IMR-90 (cell line): ENCODE measurements at regions not wholly inside any gene's neighbourhood (a gene's known extent, or its start where the extent isn't known, plus 50 kb on each side); places are given as distances from the start of the nearest gene placed in this dataset.
A peak's percentile ranks its signal among the peaks of the same experiment; 100 is the strongest.

Experiments
- ATAC-seq: fragments of 200-7000 bp; cut with Tn5 transposase; 2 replicates; pipeline ENCODE4 v1.9.1; 2020; ENCODE audit warnings: low read depth, mild to moderate bottlenecking, moderate library complexity
- BruUV-seq: library from RNA; stranded (reverse); fragments of 400-500 nt; replicated peaks from 2 replicates; lab custom pipeline; 2021; lab: Mats Ljungman, UMichigan
- CTCF ChIA-PET: fragments of 300-600 bp; formaldehyde crosslinking; extraction: SDS; loops from one replicate; lab custom pipeline; 2021; ENCODE audit warnings: antibody characterized with exemption; lab: Yijun Ruan, JAX
- POLR2A ChIA-PET: fragments of 300-600 bp; sonication (Branson Sonifier 250); formaldehyde crosslinking; loops from one replicate; lab custom pipeline; 2022; ENCODE audit warnings: antibody characterized with exemption; ENCODE audit not compliant: unreplicated experiment; lab: Charles Lee
- DNase-seq: peaks from one replicate; pipeline ENCODE4 v3.0.0; 2013
- H2AFZ ChIP-seq: replicated peaks from 2 replicates; pipeline ENCODE3; 2013; ENCODE audit warnings: low read length, mild to moderate bottlenecking; ENCODE audit not compliant: poor library complexity
- H2AK5ac ChIP-seq: 2 replicates; pipeline ENCODE4 v1.6.1; 2013; ENCODE audit warnings: low read depth, low read length, inconsistent platforms
- H2AK9ac ChIP-seq: replicated peaks from 2 replicates; pipeline ENCODE3; 2013; ENCODE audit warnings: mild to moderate bottlenecking, low read depth, low read length, moderate library complexity; ENCODE audit not compliant: poor library complexity
- H2BK120ac ChIP-seq: 2 replicates; pipeline ENCODE4 v1.6.1; 2013; ENCODE audit warnings: low read depth, low read length, inconsistent platforms
- H2BK15ac ChIP-seq: 3 replicates; pipeline ENCODE4 v1.6.1; 2013; ENCODE audit warnings: low read depth, low read length, inconsistent platforms
- H2BK20ac ChIP-seq: 2 replicates; pipeline ENCODE4 v1.6.1; 2013; ENCODE audit warnings: low read depth, mild to moderate bottlenecking, inconsistent platforms, low read length, moderate library complexity
- H2BK5ac ChIP-seq: 2 replicates; pipeline ENCODE4 v1.6.1; 2013; ENCODE audit warnings: mild to moderate bottlenecking, low read depth, low read length, inconsistent platforms; ENCODE audit not compliant: poor library complexity, severe bottlenecking
- H3K14ac ChIP-seq: replicated peaks from 2 replicates; pipeline ENCODE4 v1.6.1; 2013; ENCODE audit warnings: low read depth, low read length, inconsistent platforms
- H3K18ac ChIP-seq: 2 replicates; pipeline ENCODE4 v1.6.1; 2013; ENCODE audit warnings: low read depth, low read length, control low read depth
- H3K23ac ChIP-seq: 2 replicates; pipeline ENCODE4 v1.6.1; 2013; ENCODE audit warnings: low read depth, low read length, inconsistent platforms
- H3K27ac ChIP-seq: 2 replicates; pipeline ENCODE4 v1.5.1; 2013; ENCODE audit warnings: mild to moderate bottlenecking, control low read depth, low read length; ENCODE audit not compliant: insufficient read depth
- H3K27me3 ChIP-seq: 2 replicates; pipeline ENCODE4 v1.6.1; 2013; ENCODE audit warnings: low read length; ENCODE audit not compliant: control insufficient read depth, insufficient read depth
- H3K36me3 ChIP-seq: 2 replicates; pipeline ENCODE4 v1.6.1; 2013; ENCODE audit warnings: low read length, mixed read lengths; ENCODE audit not compliant: control insufficient read depth, insufficient read depth
- H3K4ac ChIP-seq: 2 replicates; pipeline ENCODE4 v1.6.1; 2013; ENCODE audit warnings: low read depth, low read length, inconsistent platforms
- H3K4me1 ChIP-seq: 2 replicates; pipeline ENCODE4 v1.6.1; 2013; ENCODE audit warnings: low read length, mixed read lengths; ENCODE audit not compliant: control insufficient read depth, insufficient read depth
- H3K4me2 ChIP-seq: 2 replicates; pipeline ENCODE4 v1.6.1; 2013; ENCODE audit warnings: low read depth, mild to moderate bottlenecking, control low read depth, low read length, moderate library complexity
- H3K4me3 ChIP-seq: 2 replicates; pipeline ENCODE4 v1.5.1; 2013; ENCODE audit warnings: low read depth, mild to moderate bottlenecking, control low read depth, low read length, moderate library complexity; ENCODE audit not compliant: insufficient read depth
- H3K56ac ChIP-seq: 2 replicates; pipeline ENCODE4 v1.6.1; 2013; ENCODE audit warnings: low read length, inconsistent platforms; ENCODE audit not compliant: insufficient read depth; ENCODE audit errors: extremely low read depth
- H3K79me1 ChIP-seq, 2 experiments: 2 replicates each; pipeline ENCODE4 v1.6.1; 2013; ENCODE audit warnings: low read length in 2 of 2, inconsistent platforms in 1 of 2, low read depth in 1 of 2
- H3K9ac ChIP-seq: 2 replicates; pipeline ENCODE4 v1.6.1; 2013; ENCODE audit warnings: low read depth, low read length, control low read depth
- H3K9me1 ChIP-seq: 2 replicates; pipeline ENCODE4 v1.6.1; 2013; ENCODE audit warnings: low read length, inconsistent platforms; ENCODE audit not compliant: insufficient read depth
- H3K9me3 ChIP-seq: 2 replicates; pipeline ENCODE4 v1.6.1; 2013; ENCODE audit warnings: low read length; ENCODE audit not compliant: control insufficient read depth, insufficient read depth
- H4K20me1 ChIP-seq: 2 replicates; pipeline ENCODE4 v1.6.1; 2013; ENCODE audit warnings: low read length, inconsistent platforms; ENCODE audit not compliant: insufficient read depth
- H4K5ac ChIP-seq: 2 replicates; pipeline ENCODE4 v1.6.1; 2013; ENCODE audit warnings: mild to moderate bottlenecking, low read depth, low read length, control low read depth
- H4K8ac ChIP-seq, 2 experiments: 2 replicates each; pipeline ENCODE4 v1.6.1; 2013; ENCODE audit warnings: low read depth in 2 of 2, low read length in 2 of 2, control low read depth in 1 of 2, inconsistent platforms in 1 of 2
- H4K91ac ChIP-seq: 2 replicates; pipeline ENCODE4 v1.6.1; 2013; ENCODE audit warnings: low read depth, low read length, inconsistent platforms; ENCODE audit not compliant: insufficient read depth
- CTCF ChIP-seq: conservative IDR thresholded peaks from 2 replicates; pipeline ENCODE4 v1.5.1; 2012; ENCODE audit warnings: mild to moderate bottlenecking, low read depth, low read length, improper control_type of control experiment
- POLR2A ChIP-seq: IDR thresholded peaks from 2 replicates; pipeline ENCODE4 v1.6.1; 2012; ENCODE audit warnings: mild to moderate bottlenecking, low read depth, low read length
- RFX5 ChIP-seq: IDR thresholded peaks from 2 replicates; pipeline ENCODE4 v1.8.0; 2012; ENCODE audit warnings: low read depth, mild to moderate bottlenecking, low read length, moderate library complexity
- USF2 ChIP-seq: fragments of 150-350 bp; IDR thresholded peaks from 2 replicates; pipeline ENCODE4 v1.6.1; 2017; ENCODE audit warnings: mild to moderate bottlenecking, antibody characterized with exemption, low read length, low read depth
- WGBS, 2 experiments: methylation state at CpG; one replicate each; pipeline versions ENCODE4 v1.1.5 to v1.1.7; 2013; ENCODE audit warnings: missing lambda C conversion rate in 2 of 2; ENCODE audit not compliant: insufficient read length in 1 of 2; ENCODE audit errors: extremely low coverage in 2 of 2; 5-methylcytosine and 5-hydroxymethylcytosine counted together
- dilution Hi-C: fragments of 300-500 bp; cut with HindIII; formaldehyde crosslinking; loops from one replicate; pipeline ENCODE4 v1.14.3; 2018; ENCODE audit warnings: low sequenced_read_pairs; ENCODE audit not compliant: unreplicated experiment
- in situ Hi-C: fragments of 300-500 bp; cut with MboI; formaldehyde crosslinking; loops from 3 replicates; pipeline ENCODE4 v1.14.3; 2019; ENCODE audit warnings: low sequenced_read_pairs, inconsistent platforms, mixed read lengths
- intact Hi-C: fragments of 100-400 bp; cut with micrococcal nuclease; formaldehyde crosslinking; loops from 2 replicates; pipeline ENCODE4 v1.10.0; 2022

GRCh38 chr12:28938056-28938455 is 211.0 kb upstream of the FAR2 start:
- Histone ChIP-seq H2BK20ac (no peak overlapping the region), H4K5ac (peak overlapping the region; percentile 64; the same call in 1 of the 2 replicates), H4K8ac (peak overlapping the region in 1 of 2 experiments; percentile 48; a peak in 1 of 4 replicates), H2BK5ac (no peak overlapping the region), H3K27me3 (no peaks in the 10 kb centered on the region), H4K20me1 (no peaks in the 10 kb centered on the region), H2AFZ (no peak overlapping the region), H3K23ac (no peak overlapping the region), H3K14ac (no peak overlapping the region), H3K9ac (no peak overlapping the region), H4K91ac (no peak overlapping the region; the same call in 1 of the 2 replicates), H3K27ac (no peak overlapping the region), H3K18ac (peak overlapping the region; percentile 84; the same call in 1 of the 2 replicates), H3K79me1 (no peaks in the 10 kb centered on the region), H2AK5ac (no peak overlapping the region), H2BK15ac (no peak overlapping the region), H2BK120ac (no peak overlapping the region), H3K4me2 (no peak overlapping the region), H3K9me3 (no peaks in the 10 kb centered on the region), H3K56ac (no peak overlapping the region), H3K36me3 (no peaks in the 10 kb centered on the region), H3K4ac (no peak overlapping the region), H2AK9ac (no peak overlapping the region), H3K4me3 (no peak overlapping the region), H3K4me1 (peaks cover 11% of the 10 kb centered on the region), H3K9me1 (no peaks in the 10 kb centered on the region)
- DNase-seq = no peak
- TF ChIP-seq RFX5 (no peak), CTCF (no peak), USF2 (no peak), POLR2A (no peak)
- intact Hi-C loops = no loop called here
- dilution Hi-C loops = no loop called here
- in situ Hi-C loops = no loop called here
- no peak for ATAC-seq
- ChIA-PET POLR2A (no interaction called here), CTCF (no interaction called here)
- WGBS, 2 experiments = no CpG with 5 or more reads among the region's 5 CpGs
- BruUV-seq = no TSS peak
